ENCODE measurements at regions not wholly inside any gene's neighbourhood (a gene's known extent, or its start where the extent isn't known, plus 50 kb on each side); places are given as distances from the start of the nearest gene placed in this dataset.
"Not testable (repeated sequence)": the region's sequence is repeated elsewhere in the genome, so short reads cannot be mapped to it uniquely, and the experiment has no call there.

DNA sequence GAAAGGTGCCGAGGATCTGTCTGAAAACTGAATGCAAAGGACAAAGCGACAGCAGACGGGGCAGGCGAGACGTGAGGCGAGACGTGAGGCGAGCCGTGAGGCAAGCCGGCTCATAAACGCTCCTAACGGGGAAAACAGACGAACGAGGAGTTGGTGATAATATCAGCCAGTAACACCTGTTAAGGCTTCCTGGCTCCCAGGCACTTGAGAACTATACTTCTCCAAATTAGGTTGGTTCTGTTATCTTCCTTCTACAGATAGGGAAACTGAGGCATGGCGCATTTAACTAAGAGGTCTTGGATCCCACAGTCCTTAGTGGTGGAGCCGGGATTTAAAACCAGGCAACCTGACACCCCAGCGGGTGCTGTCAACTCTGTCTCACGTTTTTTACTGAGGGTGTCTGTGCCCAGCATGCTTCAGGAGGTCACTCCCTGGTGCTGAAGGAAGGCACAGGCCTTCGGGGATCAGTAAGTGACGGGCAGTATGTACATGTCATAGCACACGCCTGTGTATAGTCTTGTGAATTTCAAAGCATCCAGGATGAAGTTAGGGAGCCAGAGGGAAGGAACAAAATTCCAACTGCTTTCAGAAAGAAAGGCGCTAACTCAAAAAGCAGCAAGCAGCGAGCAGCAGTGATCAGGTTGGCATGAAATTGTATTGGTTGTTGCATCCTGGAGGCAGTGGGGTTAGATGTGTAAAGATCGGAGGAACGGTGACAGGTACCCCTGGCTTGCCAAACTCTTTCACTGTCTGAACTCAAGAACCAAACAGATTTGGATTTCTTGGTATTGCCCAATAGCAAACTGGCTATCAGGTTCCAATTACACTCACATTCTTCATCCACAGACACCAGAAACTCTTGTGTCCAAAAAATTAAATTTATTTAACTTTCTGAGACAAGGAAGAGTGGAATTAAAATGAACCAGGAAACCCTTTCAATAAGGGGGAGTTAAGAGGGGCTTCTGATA is 318.7 kb downstream of the THBS2 start:
- H3K27ac Mint-ChIP-seq = no peak overlapping the region
- peaks cover 13% of the 10 kb centered on the region for H3K9me3 Mint-ChIP-seq
- no peak for DNase-seq (ENCODE audit: low spot score in 2 of 2, unreplicated experiment in 2 of 2)
- H3K4me3 Mint-ChIP-seq = no peak overlapping the region
- H3K36me3 Mint-ChIP-seq = peaks cover 2% of the 10 kb centered on the region
- no peaks in the 10 kb centered on the region for H3K4me1 Mint-ChIP-seq
- H3K27me3 Mint-ChIP-seq (ENCODE audit: low read depth) = peaks cover 10% of the 10 kb centered on the region
- TF ChIP-seq, protein P1, sequence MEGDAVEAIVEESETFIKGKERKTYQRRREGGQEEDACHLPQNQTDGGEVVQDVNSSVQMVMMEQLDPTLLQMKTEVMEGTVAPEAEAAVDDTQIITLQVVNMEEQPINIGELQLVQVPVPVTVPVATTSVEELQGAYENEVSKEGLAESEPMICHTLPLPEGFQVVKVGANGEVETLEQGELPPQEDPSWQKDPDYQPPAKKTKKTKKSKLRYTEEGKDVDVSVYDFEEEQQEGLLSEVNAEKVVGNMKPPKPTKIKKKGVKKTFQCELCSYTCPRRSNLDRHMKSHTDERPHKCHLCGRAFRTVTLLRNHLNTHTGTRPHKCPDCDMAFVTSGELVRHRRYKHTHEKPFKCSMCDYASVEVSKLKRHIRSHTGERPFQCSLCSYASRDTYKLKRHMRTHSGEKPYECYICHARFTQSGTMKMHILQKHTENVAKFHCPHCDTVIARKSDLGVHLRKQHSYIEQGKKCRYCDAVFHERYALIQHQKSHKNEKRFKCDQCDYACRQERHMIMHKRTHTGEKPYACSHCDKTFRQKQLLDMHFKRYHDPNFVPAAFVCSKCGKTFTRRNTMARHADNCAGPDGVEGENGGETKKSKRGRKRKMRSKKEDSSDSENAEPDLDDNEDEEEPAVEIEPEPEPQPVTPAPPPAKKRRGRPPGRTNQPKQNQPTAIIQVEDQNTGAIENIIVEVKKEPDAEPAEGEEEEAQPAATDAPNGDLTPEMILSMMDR (IDR thresholded peaks at IDR 0.05; ENCODE audit: unreplicated experiment) = no peak

DNA sequence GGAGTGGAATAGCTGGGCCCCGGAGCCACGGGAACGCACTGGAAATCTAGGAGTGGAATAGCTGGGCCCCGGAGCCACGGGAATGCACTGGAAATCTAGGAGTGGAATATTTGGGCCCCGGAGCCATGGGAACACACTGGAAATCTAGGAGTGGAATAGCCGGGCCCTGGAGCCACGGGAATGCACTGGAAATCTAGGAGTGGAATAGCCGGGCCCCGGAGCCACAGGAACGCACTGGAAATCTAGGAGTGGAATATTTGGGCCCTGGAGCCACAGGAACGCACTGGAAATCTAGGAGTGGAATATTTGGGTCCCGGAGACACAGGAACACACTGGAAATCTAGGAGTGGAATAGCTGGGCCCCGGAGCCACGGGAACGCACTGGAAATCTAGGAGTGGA is 321.5 kb downstream of the THBS2 start:
- not testable (repeated sequence) for H3K4me3 Mint-ChIP-seq; H3K27me3 Mint-ChIP-seq (ENCODE audit: low read depth); H3K4me1 Mint-ChIP-seq; DNase-seq (ENCODE audit: low spot score in 2 of 2, unreplicated experiment in 2 of 2); H3K36me3 Mint-ChIP-seq; H3K27ac Mint-ChIP-seq
- peaks cover 20% of the 10 kb centered on the region for H3K9me3 Mint-ChIP-seq

DNA sequence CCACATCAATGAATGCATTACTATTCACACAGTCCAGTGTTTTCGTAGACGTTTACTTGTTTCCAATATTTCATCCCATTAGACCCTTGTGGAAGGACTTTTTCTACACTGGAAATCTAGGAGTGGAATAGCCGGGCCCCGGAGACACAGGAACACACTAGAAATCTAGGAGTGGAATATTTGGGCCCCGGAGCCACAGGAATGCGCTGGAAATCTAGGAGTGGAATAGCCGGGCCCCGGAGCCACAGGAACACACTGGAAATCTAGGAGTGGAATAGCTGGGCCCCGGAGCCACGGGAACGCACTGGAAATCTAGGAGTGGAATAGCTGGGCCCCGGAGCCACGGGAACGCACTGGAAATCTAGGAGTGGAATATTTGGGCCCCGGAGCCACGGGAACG is 322.6 kb downstream of the THBS2 start:
- H3K27me3 Mint-ChIP-seq (ENCODE audit: low read depth); H3K4me3 Mint-ChIP-seq; H3K27ac Mint-ChIP-seq; DNase-seq (ENCODE audit: low spot score in 2 of 2, unreplicated experiment in 2 of 2); H3K36me3 Mint-ChIP-seq; H3K4me1 Mint-ChIP-seq: not testable (repeated sequence)
- H3K9me3 Mint-ChIP-seq = peaks cover 20% of the 10 kb centered on the region

DNA sequence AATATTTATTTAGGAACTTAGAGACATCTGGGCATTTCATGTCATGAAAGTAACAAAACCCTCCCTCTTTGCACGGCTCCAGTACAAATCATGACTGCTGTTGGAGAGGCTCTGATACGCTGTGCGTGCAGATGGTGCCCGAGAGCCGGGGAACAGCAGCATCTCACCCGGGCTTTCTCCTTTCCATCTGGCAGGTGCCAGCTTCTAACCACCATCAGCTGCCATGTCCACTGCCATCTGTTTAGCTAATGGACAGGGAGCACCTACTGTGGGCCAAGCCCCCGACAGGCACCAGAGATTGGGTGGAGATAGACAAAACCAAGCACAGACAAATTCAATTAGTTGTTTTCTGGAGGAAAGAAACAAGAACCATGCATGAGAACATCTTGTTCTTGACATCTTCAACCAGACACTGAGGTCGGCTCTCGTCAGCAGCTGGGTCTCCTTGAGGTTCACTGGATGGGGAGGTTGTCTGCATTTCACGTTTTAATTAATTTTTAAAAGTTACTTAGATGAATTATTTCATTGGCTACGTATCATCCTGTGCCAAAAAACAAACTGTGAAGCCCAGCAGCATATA is 323.7 kb downstream of the THBS2 start:
- H3K27ac Mint-ChIP-seq = no peak overlapping the region
- H3K4me3 Mint-ChIP-seq = no peak overlapping the region
- H3K9me3 Mint-ChIP-seq = peaks cover 20% of the 10 kb centered on the region
- no peak for DNase-seq (ENCODE audit: low spot score in 2 of 2, unreplicated experiment in 2 of 2)
- H3K4me1 Mint-ChIP-seq = no peaks in the 10 kb centered on the region
- H3K36me3 Mint-ChIP-seq = peaks cover 2% of the 10 kb centered on the region
- TF ChIP-seq, protein P1 (IDR thresholded peaks at IDR 0.05; ENCODE audit: unreplicated experiment) = no peak
- peaks cover 1% of the 10 kb centered on the region for H3K27me3 Mint-ChIP-seq (ENCODE audit: low read depth)

DNA sequence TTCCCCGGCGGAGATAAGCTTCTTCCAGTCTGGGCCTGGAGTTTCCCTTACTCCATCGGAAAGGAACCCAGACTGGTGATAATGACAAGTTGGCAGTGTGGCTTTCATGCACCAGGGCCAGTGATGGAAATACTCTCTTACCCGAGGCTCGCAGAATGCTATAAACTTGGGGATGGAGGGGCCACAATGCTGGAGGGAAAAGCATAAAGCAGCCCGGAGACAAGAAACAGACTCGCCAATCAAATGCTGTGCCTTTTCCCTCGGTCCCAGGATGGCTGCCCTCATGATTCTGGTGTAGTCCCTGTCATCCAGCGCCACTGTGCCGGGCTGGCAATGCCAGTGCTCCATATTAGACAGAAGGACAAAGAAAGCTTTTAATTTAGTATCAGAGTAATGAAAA is 325.6 kb downstream of the THBS2 start:
- no peaks in the 10 kb centered on the region for H3K4me1 Mint-ChIP-seq
- no peak overlapping the region for H3K27ac Mint-ChIP-seq
- H3K9me3 Mint-ChIP-seq = peaks cover 14% of the 10 kb centered on the region
- no peaks in the 10 kb centered on the region for H3K27me3 Mint-ChIP-seq (ENCODE audit: low read depth)
- DNase-seq (ENCODE audit: low spot score in 2 of 2, unreplicated experiment in 2 of 2) = no peak
- no peak overlapping the region for H3K4me3 Mint-ChIP-seq
- TF ChIP-seq, protein P1 (IDR thresholded peaks at IDR 0.05; ENCODE audit: unreplicated experiment) = no peak
- H3K36me3 Mint-ChIP-seq = no peaks in the 10 kb centered on the region

DNA sequence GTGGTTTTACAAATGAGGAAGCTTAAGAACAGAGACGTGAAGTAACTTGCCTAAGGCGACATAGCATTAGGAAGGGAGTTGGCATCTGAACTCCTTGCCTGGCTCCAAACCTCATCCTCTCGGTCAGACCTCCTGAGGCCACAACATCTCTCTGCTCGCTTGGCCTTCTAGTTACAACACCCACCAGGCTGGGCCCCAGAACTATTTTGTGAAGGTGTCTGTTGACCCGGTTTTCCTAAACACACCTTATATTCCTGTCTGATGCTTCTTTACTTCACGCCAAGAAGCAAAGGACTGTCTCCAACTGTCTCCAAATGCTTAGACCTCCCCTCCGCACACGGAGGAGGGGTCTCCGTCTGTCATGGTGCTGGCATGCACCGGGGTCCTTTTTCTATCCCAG is 326.6 kb downstream of the THBS2 start:
- Mint-ChIP-seq H3K27ac (no peak overlapping the region), H3K9me3 (peaks cover 14% of the 10 kb centered on the region), H3K4me1 (no peaks in the 10 kb centered on the region), H3K27me3 (ENCODE audit: low read depth) (peaks cover 1% of the 10 kb centered on the region), H3K4me3 (no peak overlapping the region), H3K36me3 (no peaks in the 10 kb centered on the region)
- TF ChIP-seq, protein P1 (IDR thresholded peaks at IDR 0.05; ENCODE audit: unreplicated experiment) = no peak
- DNase-seq (ENCODE audit: low spot score in 2 of 2, unreplicated experiment in 2 of 2) = no peak
